Hippocampal formation (tissue), 2 donors: ENCODE measurements at regions not wholly inside any gene's neighbourhood (a gene's known extent, or its start where the extent isn't known, plus 50 kb on each side); places are given as distances from the start of the nearest gene placed in this dataset.

ENCODE experiments used
- DNase-seq, 2 donors: peaks; one replicate each; lab custom pipeline; 2025; lab: John Stamatoyannopoulos, UW

- DNase-seq, result no peak
Observed at GRCh38 chr16:80418517-80419355, 122.1 kb upstream of the DYNLRB2 start.

GRCh38 chr16:80417706-80418271 lies 123.0 kb upstream of the DYNLRB2 start:
- DNase-seq, result no peak

DNA sequence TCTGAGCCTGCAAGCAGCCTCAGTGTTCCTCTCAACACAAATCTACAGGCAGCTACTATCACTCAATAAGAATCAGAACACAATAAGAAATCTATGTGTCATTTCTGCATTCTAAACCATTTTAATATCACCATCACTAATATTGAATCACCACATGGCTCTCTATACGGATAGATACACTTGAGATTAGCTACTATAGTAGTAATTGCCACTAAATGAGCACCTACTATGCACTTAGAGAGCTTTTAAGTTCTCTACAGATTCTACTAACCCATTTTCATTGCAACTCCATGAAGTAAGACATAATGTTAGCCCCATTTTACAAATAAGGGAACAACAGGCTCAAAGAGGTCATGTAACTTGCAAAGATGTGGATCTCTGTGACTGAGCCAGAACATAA lies 132.8 kb upstream of the DYNLRB2 start:
- no peak for DNase-seq

DNA sequence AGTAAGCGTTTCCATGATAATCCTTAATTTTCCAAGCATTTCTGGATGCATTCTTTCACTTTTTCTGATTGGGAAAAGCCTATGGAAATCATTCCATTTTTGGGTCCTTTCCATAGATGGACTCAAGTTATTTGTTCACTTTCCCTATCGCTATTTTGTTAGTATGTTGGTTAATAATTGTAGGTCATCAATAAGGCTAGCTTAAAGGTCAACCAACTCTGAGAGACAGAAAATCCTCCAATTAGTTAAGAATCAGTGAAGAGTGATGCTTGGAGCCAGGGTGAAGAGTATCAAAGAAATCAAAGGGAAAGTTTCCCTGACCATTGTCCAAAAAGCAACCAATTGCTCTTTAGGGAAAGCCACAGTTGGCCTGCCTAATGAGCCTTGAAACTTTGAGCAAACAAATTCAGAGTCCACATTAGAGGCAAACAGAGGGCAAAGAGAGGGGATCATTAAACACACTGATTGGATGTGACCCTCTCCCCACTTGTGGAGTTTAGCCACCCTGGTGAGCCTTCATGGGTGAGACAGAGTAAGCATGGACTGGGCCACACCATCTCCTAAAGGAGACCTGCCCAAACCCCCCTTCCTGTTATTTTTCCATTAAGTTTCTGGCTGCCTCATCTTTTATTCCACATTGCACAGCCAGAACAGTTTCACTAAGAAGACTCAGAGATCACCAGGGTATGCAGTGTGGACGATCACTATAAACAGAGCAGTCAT lies 133.4 kb upstream of the DYNLRB2 start:
- no peak for DNase-seq

DNA sequence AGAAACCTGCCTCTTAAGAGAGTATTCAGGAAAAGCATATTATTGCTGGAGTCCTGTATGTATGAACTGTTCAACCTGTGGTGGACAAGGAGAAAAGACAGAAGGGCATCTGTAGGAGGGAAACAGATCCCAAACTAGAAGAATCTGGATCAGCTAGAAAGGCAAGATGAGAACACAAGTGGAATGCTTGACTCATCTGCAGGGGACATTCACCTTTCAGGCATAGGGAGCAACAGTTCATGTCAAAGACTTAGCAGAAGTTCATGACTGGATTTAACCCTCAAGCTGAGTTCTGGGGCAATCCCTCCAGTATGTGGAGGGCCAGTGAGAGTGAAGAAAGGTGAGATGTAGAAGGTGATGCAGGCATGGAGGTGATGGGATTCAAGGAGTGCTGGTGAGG lies 135.9 kb upstream of the DYNLRB2 start:
- DNase-seq, result no peak

DNA sequence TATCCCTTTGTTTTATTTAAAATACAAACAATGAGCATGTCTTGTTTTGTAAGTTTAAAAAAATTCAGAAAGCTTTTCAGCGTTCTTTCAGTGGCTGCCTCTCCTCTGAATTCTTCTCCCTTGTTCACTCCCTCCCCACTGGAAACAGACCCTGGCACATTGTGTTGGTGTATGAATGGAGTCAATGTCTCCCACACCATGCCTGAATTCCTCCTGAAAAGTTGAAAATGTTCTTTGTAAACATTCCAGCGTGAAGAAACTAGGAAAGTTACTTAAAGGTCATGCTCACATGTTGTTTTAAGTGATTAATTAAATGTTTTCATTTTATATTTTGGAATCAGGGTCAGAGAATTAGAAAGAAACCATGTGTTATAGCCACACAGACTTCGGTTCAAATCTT lies 136.9 kb upstream of the DYNLRB2 start:
- no peak for DNase-seq

DNA sequence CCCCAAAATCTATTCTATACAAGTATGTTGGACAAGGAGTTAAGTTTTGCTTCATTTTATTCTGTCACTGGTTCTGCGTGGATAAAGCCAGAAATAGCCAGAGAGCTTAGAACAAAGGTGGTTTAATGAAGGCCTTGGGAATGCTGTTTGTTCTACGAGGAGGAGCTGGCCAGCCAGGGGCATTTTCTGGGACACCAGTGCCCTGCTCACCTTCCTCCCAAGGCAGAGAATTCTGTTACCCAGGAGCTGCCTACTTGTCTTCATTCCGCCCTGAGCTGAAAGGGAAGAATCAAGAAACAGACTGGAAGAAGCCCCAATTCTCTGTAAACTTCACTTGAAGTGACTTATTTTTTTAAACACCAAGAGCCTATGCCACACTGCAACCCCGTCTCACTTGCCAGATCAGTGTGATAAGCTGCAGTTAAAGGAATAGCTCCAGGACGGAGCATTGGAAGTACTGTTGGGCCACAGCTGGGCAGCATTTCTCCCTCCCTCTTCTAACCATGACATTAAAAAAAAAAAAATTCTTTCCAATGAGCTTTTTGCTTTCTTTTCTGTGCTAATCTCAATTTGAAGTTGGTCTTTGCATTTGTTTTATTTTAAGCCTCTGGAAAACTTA lies 149.8 kb upstream of the DYNLRB2 start:
- no peak for DNase-seq

- DNase-seq, result no peak
Observed at GRCh38 chr16:80390046-80390445, 150.7 kb upstream of the DYNLRB2 start.

- no peak for DNase-seq
Observed at GRCh38 chr16:80389338-80389737, 151.5 kb upstream of the DYNLRB2 start.

DNA sequence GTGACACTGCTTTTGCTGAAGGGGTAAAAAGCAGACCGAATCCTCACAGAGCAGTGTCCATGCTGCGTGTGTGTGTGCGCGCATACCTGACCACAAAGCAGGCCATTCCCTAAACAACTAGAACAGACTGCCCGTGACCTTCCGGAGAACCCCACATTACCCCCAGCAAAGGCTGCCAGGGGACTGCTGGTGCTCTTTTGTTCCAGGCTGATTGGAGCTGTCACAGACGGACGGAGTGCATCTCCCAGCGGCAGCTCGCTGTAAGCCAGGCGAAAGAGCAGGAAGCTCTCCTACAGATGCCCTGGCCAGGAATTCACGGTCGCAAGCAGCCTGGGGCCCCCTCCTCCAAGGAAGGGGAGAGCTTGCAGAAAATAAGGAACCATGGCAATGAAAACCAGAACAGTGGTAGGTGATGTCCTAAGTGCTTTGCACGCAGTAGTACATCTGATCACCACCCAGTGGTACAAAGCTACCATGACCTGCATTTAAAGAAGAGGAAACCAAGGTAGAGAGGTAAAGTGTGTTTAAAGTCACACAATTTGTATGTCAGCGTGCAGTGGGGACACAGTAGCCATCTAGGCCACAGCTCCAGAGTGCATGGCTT lies 153.4 kb upstream of the DYNLRB2 start:
- no peak for DNase-seq

DNA sequence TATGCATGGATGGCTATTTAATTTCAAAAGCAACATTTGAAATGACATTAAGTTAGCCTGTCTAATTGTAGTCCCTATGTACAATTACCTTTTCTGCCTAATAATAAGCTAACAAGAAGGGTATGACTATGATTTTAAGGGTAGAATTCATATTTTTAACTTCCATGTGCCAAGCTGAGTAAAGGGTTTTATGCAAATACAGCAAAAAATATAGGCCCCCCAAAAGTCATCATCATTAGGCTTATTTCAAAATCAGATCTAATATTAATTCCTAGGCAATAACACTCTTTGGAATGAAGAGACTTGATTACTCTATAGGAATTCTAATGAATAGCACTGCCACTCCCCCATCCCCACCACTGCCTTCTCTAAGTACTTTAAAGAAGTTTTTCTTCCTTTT lies 155.9 kb upstream of the DYNLRB2 start:
- no peak for DNase-seq

DNA sequence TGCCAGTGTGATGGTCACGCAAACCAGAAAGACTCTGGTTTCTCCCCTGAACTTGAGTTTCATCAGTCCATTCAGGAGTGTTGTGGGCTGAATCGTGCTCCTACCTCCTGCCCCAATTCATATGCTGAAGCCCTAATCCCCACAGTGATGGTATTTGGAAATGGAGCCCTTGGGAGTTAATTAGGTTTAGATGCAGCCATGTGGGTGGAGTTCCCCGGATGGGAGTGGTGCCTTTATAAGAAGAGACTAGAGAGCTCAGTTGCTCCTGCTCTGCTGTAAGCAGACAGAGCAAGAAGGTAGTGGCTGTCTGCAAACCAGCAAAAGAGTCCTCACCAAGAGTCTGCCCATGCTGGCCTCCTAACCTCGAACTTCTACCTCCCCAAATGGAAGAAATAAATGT lies 160.3 kb upstream of the DYNLRB2 start:
- DNase-seq, result no peak

DNA sequence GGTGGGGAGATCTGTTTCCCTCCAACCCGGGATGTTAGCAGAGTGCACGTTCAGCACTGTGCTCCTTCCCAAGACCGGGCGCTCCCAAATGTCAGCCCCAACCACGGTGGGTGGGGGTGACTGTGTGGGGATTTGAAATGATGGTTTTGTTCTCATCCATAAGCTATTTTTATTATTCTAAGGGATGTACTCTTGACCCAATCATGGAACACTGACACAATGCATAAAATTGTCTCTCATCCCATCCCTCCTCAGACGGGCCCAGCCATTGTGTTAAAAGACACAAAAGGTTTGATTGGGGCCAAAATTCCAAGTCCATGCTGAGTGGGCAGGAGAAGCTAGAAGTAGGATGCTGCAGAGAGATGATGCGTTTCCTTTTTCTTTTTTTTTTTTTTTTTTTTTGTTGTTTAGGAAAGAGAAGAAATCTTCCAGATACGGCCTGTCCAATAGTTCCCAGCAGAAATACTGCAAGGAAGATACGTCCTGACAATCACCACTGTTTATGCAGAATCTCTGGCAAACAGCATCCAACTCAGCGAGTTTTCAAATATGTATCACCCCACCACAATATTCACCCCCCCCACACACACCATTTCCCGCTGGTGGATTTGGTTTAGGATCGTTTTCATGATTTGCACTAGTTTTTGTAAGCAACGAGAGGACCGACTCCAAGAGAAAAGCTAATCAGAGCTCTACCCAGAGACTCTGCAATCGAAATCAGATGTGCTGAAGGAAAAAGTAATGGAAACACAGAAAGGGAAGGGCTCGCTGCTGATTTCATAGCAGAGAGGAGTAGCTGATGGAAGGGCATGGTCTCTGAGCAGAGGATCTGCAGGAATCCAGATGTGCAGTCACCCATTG lies 163.5 kb upstream of the DYNLRB2 start:
- DNase-seq, result no peak

GRCh38 chr16:80375973-80376372 lies 164.8 kb upstream of the DYNLRB2 start:
- DNase-seq, result no peak

DNA sequence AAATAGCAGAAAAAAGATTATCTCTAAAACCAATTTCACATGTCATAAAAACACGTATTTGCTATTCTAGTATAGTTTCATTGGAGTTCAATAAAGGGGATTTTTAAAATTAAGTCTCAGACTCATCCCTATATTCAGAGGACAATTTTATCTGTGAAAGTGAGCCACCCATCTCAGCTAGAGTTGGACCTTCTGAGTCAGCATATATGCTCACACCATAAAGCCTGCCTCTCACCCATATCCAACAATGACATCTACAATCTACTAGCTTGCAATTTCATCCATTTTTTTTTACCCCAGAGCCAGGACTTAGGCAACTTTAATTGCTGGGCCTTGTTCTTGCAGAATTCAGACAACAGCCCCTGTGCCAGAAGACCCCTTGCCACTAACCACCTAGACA lies 165.3 kb upstream of the DYNLRB2 start:
- no peak for DNase-seq

GRCh38 chr16:80372341-80372740 lies 168.5 kb upstream of the DYNLRB2 start:
- no peak for DNase-seq

DNA sequence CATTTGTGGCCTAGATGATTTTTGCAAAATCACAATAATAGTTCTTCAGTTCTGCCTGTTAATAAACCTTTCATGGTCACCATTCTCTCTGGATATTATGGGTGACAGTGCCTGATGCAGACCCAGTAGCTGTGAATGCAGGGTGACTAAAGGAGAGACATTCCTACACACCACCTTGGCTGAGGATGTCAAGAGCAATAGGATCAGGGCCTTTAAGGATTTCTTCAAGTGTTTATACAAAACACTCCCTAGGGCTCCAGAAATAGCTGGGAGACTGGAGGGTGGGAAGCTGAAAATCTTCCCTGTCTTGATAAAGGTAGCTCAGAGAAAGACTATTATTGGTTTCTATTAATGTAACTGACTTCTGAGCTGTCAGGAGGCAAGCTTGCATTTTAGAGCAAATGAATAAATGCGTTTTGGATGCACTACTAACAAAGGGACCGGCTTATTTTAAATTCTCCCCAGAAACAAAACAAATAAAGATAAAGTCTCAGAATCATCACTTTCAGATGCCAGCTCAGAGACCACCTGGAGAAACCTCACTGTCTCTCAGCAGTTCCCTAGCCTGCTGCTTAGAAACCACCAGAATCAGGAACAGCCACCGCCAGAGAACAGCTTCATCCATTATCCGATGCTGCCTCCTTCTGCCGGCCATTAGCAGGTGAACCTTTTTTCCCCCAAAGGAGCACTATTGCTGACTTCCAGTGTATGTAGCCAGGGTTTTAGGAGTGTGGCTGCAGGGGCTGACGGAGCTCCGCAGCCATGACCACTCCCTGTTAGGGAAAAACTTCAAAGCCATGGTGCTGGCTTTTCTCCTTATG lies 171.4 kb upstream of the DYNLRB2 start:
- peak; percentile 11 to 56 for DNase-seq

- DNase-seq, result no peak
Observed at GRCh38 chr16:80367037-80367658, 173.6 kb upstream of the DYNLRB2 start.

- DNase-seq, result no peak
Observed at GRCh38 chr16:80366023-80366422, 174.8 kb upstream of the DYNLRB2 start.

GRCh38 chr16:80362816-80363215 lies 178.0 kb upstream of the DYNLRB2 start:
- DNase-seq, result no peak
